Panc1 (cell line): ENCODE measurements at regions not wholly inside any gene's neighbourhood (a gene's known extent, or its start where the extent isn't known, plus 50 kb on each side); places are given as distances from the start of the nearest gene placed in this dataset.

Experiments
- ATAC-seq: fragments of 200-7000 bp; cut with Tn5 transposase; 2 replicates; pipeline ENCODE4 v1.9.1; 2020; ENCODE audit warnings: mild to moderate bottlenecking, moderate library complexity
- BruUV-seq: library from RNA; stranded (reverse); fragments of 400-500 nt; replicated peaks from 2 replicates; lab custom pipeline; 2021; lab: Mats Ljungman, UMichigan
- CTCF ChIA-PET: fragments of 300-600 bp; sonication (Branson Sonifier 250); formaldehyde crosslinking; loops from one replicate; lab custom pipeline; 2022; ENCODE audit warnings: antibody characterized with exemption; lab: Charles Lee
- POLR2A ChIA-PET: fragments of 300-600 bp; sonication (Branson Sonifier 250); formaldehyde crosslinking; loops from one replicate; lab custom pipeline; 2022; ENCODE audit warnings: antibody characterized with exemption; lab: Charles Lee
- DNase-seq: peaks from one replicate; pipeline ENCODE4 v3.0.0-alpha.2; 2010; ENCODE audit warnings: low read depth, low spot score
- H3K27ac ChIP-seq: 2 replicates; pipeline ENCODE4 v1.5.1; 2011; ENCODE audit warnings: mild to moderate bottlenecking, low read length, inconsistent platforms
- H3K27me3 ChIP-seq: fragments of 200-500 bp; sonication (Bioruptor generic); 2 replicates; pipeline ENCODE4 v1.6.0; 2014; ENCODE audit warnings: low read length, inconsistent platforms; ENCODE audit not compliant: control insufficient read depth, insufficient read depth
- H3K36me3 ChIP-seq: fragments of 200-500 bp; sonication (Bioruptor generic); 2 replicates; pipeline ENCODE4 v1.5.1; 2014; ENCODE audit warnings: inconsistent platforms, mild to moderate bottlenecking, low read length, moderate library complexity; ENCODE audit not compliant: control insufficient read depth, insufficient read depth
- H3K4me1 ChIP-seq: 2 replicates; pipeline ENCODE4 v1.5.1; 2011; ENCODE audit warnings: inconsistent platforms, mild to moderate bottlenecking, low read length, moderate library complexity; ENCODE audit not compliant: control insufficient read depth, insufficient read depth
- H3K4me3 ChIP-seq, 2 experiments: 2 replicates each; pipeline ENCODE4 v1.5.1; 2011 to 2012; ENCODE audit warnings: low read depth in 2 of 2, low read length in 2 of 2, mild to moderate bottlenecking in 2 of 2, inconsistent platforms in 1 of 2, moderate library complexity in 1 of 2
- H3K9me3 ChIP-seq: fragments of 200-500 bp; sonication (Bioruptor generic); 2 replicates; pipeline ENCODE4 v1.5.1; 2014; ENCODE audit warnings: low read depth, mild to moderate bottlenecking, inconsistent platforms, low read length, moderate library complexity; ENCODE audit not compliant: control insufficient read depth, insufficient read depth
- CTCF ChIP-seq: fragments of 450-650 bp; IDR thresholded peaks from 2 replicates; pipeline ENCODE4 v1.5.1; 2017; ENCODE audit warnings: mild to moderate bottlenecking
- POLR2AphosphoS5 ChIP-seq: IDR thresholded peaks from 2 replicates; pipeline ENCODE4 v1.6.1; 2012; ENCODE audit warnings: mild to moderate bottlenecking, low read depth, low read length, moderate library complexity
- REST ChIP-seq, 2 experiments: IDR thresholded peaks; 2 replicates each; pipeline ENCODE4 v1.6.1; 2011 to 2012; ENCODE audit warnings: low read depth in 2 of 2, control low read depth in 1 of 2, low read length in 1 of 2, mild to moderate bottlenecking in 1 of 2, moderate library complexity in 1 of 2; ENCODE audit not compliant: insufficient read depth in 1 of 2
- SIN3A ChIP-seq: IDR thresholded peaks from 2 replicates; pipeline ENCODE4 v1.6.1; 2012; ENCODE audit warnings: low read depth, mild to moderate bottlenecking, low read length, moderate library complexity, borderline replicate concordance; ENCODE audit not compliant: insufficient read depth
- TCF7L2 ChIP-seq: IDR thresholded peaks from 2 replicates; pipeline ENCODE4 v1.6.1; 2011; ENCODE audit warnings: mild to moderate bottlenecking, low read depth, low read length, inconsistent platforms
- in situ Hi-C: cut with HindIII; loops from 2 replicates; pipeline ENCODE4 v1.10.0; 2016; ENCODE audit warnings: low sequenced_read_pairs, low pct_unique_long_range_greater_than_20kb
- intact Hi-C: fragments of 100-400 bp; cut with micrococcal nuclease; formaldehyde crosslinking; loops from one replicate; pipeline ENCODE4 v1.10.0; 2022; ENCODE audit not compliant: unreplicated experiment

GRCh38 chrX:439719-440118, 53.0 kb upstream of the PPP2R3B start:
- intact Hi-C loops = no loop called here
- no peak for TF ChIP-seq REST (IDR thresholded peaks at IDR 0.05; ENCODE audit: insufficient read depth in 1 of 2, low read depth in 2 of 2, low read length in 1 of 2)
- no peak for TF ChIP-seq CTCF
- TF ChIP-seq POLR2AphosphoS5 = no peak
- no peak for TF ChIP-seq TCF7L2
- no peak for TF ChIP-seq SIN3A
- Histone ChIP-seq H3K4me3 (no peak overlapping the region), H3K4me1 (no peaks in the 10 kb centered on the region), H3K36me3 (no peaks in the 10 kb centered on the region), H3K27me3 (no peaks in the 10 kb centered on the region), H3K9me3 (no peaks in the 10 kb centered on the region), H3K27ac (no peak overlapping the region)
- BruUV-seq = no TSS peak
- in situ Hi-C loops = no loop called here
- DNase-seq (no peak), ATAC-seq (no peak)
- CTCF ChIA-PET = no interaction called here
- POLR2A ChIA-PET = no interaction called here

GRCh38 chrX:440636-441035, 53.9 kb upstream of the PPP2R3B start:
- POLR2A ChIA-PET = no interaction called here
- H3K27ac ChIP-seq = no peak overlapping the region

More at GRCh38 chrX:440636-441035, 53.9 kb upstream of the PPP2R3B start:
- TF ChIP-seq POLR2AphosphoS5 (no peak), SIN3A (no peak), CTCF (no peak), TCF7L2 (no peak)
- H3K36me3 ChIP-seq = no peaks in the 10 kb centered on the region
- H3K9me3 ChIP-seq = no peaks in the 10 kb centered on the region
- no TSS peak for BruUV-seq
- DNase-seq = no peak
- CTCF ChIA-PET = no interaction called here
- H3K4me1 ChIP-seq = no peaks in the 10 kb centered on the region
- H3K27me3 ChIP-seq = no peaks in the 10 kb centered on the region
- no peak overlapping the region for H3K4me3 ChIP-seq
- ATAC-seq = no peak
- intact Hi-C loops = no loop called here
- in situ Hi-C loops = no loop called here
